ENCODE measurements at regions not wholly inside any gene's neighbourhood (a gene's known extent, or its start where the extent isn't known, plus 50 kb on each side); places are given as distances from the start of the nearest gene placed in this dataset.

GRCh38 chr2:59502981-59503380 lies 1050.5 kb downstream of the BCL11A start:
- Histone ChIP-seq H3K4me3 (ENCODE audit: low read depth, low read length) (no peak overlapping the region), H3K27me3 (ENCODE audit: control insufficient read depth, insufficient read depth, low read length) (no peaks in the 10 kb centered on the region), H3K36me3 (ENCODE audit: control insufficient read depth, insufficient read depth, low read length) (no peaks in the 10 kb centered on the region)
- TF ChIP-seq CTCF (IDR thresholded peaks at IDR 0.05; ENCODE audit: insufficient read depth, low read depth, low read length) = no peak
- ChIA-PET POLR2A (no interaction called here), CTCF (no interaction called here)
- no peak for DNase-seq (ENCODE audit: low read depth)

GRCh38 chr2:59490994-59491393 lies 1062.5 kb downstream of the BCL11A start:
- ChIA-PET POLR2A (no interaction called here), CTCF (no interaction called here)

GRCh38 chr2:59490192-59490591 lies 1063.3 kb downstream of the BCL11A start:
- Histone ChIP-seq H3K36me3 (ENCODE audit: control insufficient read depth, insufficient read depth, low read length) (no peaks in the 10 kb centered on the region), H3K4me3 (ENCODE audit: low read depth, low read length) (no peak overlapping the region), H3K27me3 (ENCODE audit: control insufficient read depth, insufficient read depth, low read length) (no peaks in the 10 kb centered on the region)
- DNase-seq (ENCODE audit: low read depth) = no peak
- ChIA-PET POLR2A (no interaction called here), CTCF (no interaction called here)
- TF ChIP-seq CTCF (IDR thresholded peaks at IDR 0.05; ENCODE audit: insufficient read depth, low read depth, low read length) = no peak

More at GRCh38 chr2:59490994-59491393, 1062.5 kb downstream of the BCL11A start:
- no peak for DNase-seq (ENCODE audit: low read depth)
- TF ChIP-seq CTCF (IDR thresholded peaks at IDR 0.05; ENCODE audit: insufficient read depth, low read depth, low read length) = no peak
- no peaks in the 10 kb centered on the region for H3K36me3 ChIP-seq (ENCODE audit: control insufficient read depth, insufficient read depth, low read length)
- no peak overlapping the region for H3K4me3 ChIP-seq (ENCODE audit: low read depth, low read length)
- H3K27me3 ChIP-seq (ENCODE audit: control insufficient read depth, insufficient read depth, low read length) = no peaks in the 10 kb centered on the region

GRCh38 chr2:59484673-59485072 lies 1068.8 kb downstream of the BCL11A start:
- POLR2A ChIA-PET = no interaction called here
- H3K36me3 ChIP-seq (ENCODE audit: control insufficient read depth, insufficient read depth, low read length) = no peaks in the 10 kb centered on the region

GRCh38 chr2:59463426-59463825 lies 1090.0 kb downstream of the BCL11A start:
- Histone ChIP-seq H3K4me3 (ENCODE audit: low read depth, low read length) (no peak overlapping the region), H3K27me3 (ENCODE audit: control insufficient read depth, insufficient read depth, low read length) (no peaks in the 10 kb centered on the region), H3K36me3 (ENCODE audit: control insufficient read depth, insufficient read depth, low read length) (no peaks in the 10 kb centered on the region)
- ChIA-PET CTCF (no interaction called here), POLR2A (no interaction called here)
- no peak for DNase-seq (ENCODE audit: low read depth)
- TF ChIP-seq CTCF (IDR thresholded peaks at IDR 0.05; ENCODE audit: insufficient read depth, low read depth, low read length) = no peak

More at GRCh38 chr2:59484673-59485072, 1068.8 kb downstream of the BCL11A start:
- no peak overlapping the region for H3K4me3 ChIP-seq (ENCODE audit: low read depth, low read length)
- CTCF ChIA-PET = no interaction called here
- H3K27me3 ChIP-seq (ENCODE audit: control insufficient read depth, insufficient read depth, low read length) = no peaks in the 10 kb centered on the region
- no peak for TF ChIP-seq CTCF (IDR thresholded peaks at IDR 0.05; ENCODE audit: insufficient read depth, low read depth, low read length)
- DNase-seq (ENCODE audit: low read depth) = no peak
